ENCODE measurements at regions not wholly inside any gene's neighbourhood (a gene's known extent, or its start where the extent isn't known, plus 50 kb on each side); places are given as distances from the start of the nearest gene placed in this dataset.

- TF ChIP-seq POLR2A (IDR thresholded peaks at IDR 0.05; ENCODE audit: low read depth, low read length) (no peak), POLR2AphosphoS5 (IDR thresholded peaks at IDR 0.05; ENCODE audit: low read depth, low read length) (no peak), TAF1 (IDR thresholded peaks at IDR 0.05; ENCODE audit: low read depth, low read length) (no peak), SPI1 (IDR thresholded peaks at IDR 0.05; ENCODE audit: low read depth, low read length) (no peak), POU2F2 (IDR thresholded peaks at IDR 0.05; ENCODE audit: low read depth, low read length) (no peak)
Measured at GRCh38 chr15:26109203-26109602, 246.1 kb upstream of the ATP10A start.

All from GM12891 (cell line).